PFSK-1 (cell line): ENCODE measurements at regions not wholly inside any gene's neighbourhood (a gene's known extent, or its start where the extent isn't known, plus 50 kb on each side); places are given as distances from the start of the nearest gene placed in this dataset.

ENCODE experiments used
- POLR2AphosphoS5 ChIP-seq: IDR thresholded peaks from 2 replicates; pipeline ENCODE4 v1.6.1; 2012; ENCODE audit warnings: low read depth, mild to moderate bottlenecking, control low read depth, low read length, moderate library complexity
- REST ChIP-seq, 2 experiments: IDR thresholded peaks; 2 replicates each; pipeline versions ENCODE4 v1.6.1 to v1.8.0; 2011 to 2012; ENCODE audit warnings: low read depth in 2 of 2, low read length in 2 of 2, control low read depth in 1 of 2, inconsistent platforms in 1 of 2, mild to moderate bottlenecking in 1 of 2, moderate library complexity in 1 of 2; ENCODE audit not compliant: insufficient read depth in 1 of 2
- SIN3A ChIP-seq: IDR thresholded peaks from 2 replicates; pipeline ENCODE4 v1.6.1; 2012; ENCODE audit warnings: mild to moderate bottlenecking, low read length, moderate library complexity, borderline replicate concordance; ENCODE audit not compliant: insufficient read depth
- TAF1 ChIP-seq: IDR thresholded peaks from 2 replicates; pipeline ENCODE4 v1.6.1; 2012; ENCODE audit warnings: low read length, control low read depth, borderline replicate concordance; ENCODE audit not compliant: insufficient read depth

GRCh38 chr10:20486791-20487190, 410.3 kb downstream of the NEBL start:
- TF ChIP-seq POLR2AphosphoS5 = no peak
- no peak for TF ChIP-seq SIN3A
- no peak for TF ChIP-seq REST (IDR thresholded peaks at IDR 0.05; ENCODE audit: insufficient read depth in 1 of 2, low read depth in 2 of 2, low read length in 2 of 2)
- no peak for TF ChIP-seq TAF1
